DND-41 (cell line): ENCODE measurements at regions not wholly inside any gene's neighbourhood (a gene's known extent, or its start where the extent isn't known, plus 50 kb on each side); places are given as distances from the start of the nearest gene placed in this dataset.

ENCODE experiments used
- CTCF ChIP-seq: IDR thresholded peaks from 2 replicates; pipeline ENCODE4 v1.5.1; 2012; ENCODE audit warnings: borderline replicate concordance, low read length, moderate library complexity, mild to moderate bottlenecking; ENCODE audit not compliant: poor library complexity, severe bottlenecking; ENCODE audit errors: extremely low read depth
- EZH2 ChIP-seq: IDR thresholded peaks from 3 replicates; pipeline ENCODE4 v1.6.1; 2012; ENCODE audit warnings: borderline replicate concordance, low read depth, mild to moderate bottlenecking, moderate library complexity, low read length, inconsistent platforms; ENCODE audit not compliant: severe bottlenecking

DNA sequence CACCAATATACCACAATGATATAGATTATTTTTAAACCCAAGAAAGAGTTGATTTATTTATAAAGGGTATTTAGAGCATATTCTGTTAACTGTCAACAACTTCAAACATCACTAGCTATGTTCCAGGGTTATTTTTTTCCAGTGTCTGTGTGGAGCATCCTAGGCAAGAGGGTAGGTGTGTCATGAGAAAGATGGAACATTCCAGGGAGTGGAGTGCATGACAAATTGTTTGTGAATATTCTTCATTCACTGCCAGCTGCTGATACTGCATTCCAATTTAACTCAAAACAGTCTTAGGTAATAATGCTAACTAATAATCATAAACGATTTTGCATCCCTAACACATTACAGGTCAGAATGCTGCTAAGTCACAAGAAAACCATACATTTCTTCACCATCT lies 148.7 kb upstream of the RASGEF1B start:
- no peak for TF ChIP-seq CTCF
- no peak for TF ChIP-seq EZH2
